SK-N-SH (cell line): ENCODE measurements at regions not wholly inside any gene's neighbourhood (a gene's known extent, or its start where the extent isn't known, plus 50 kb on each side); places are given as distances from the start of the nearest gene placed in this dataset.

Experiments used
- CTCF ChIP-seq: fragments of 200-600 bp; sonication (generic); IDR thresholded peaks from 2 replicates; pipeline ENCODE4 v1.6.1; 2017; ENCODE audit warnings: antibody characterized with exemption, mild to moderate bottlenecking, moderate library complexity
- EP300 ChIP-seq, 2 experiments: IDR thresholded peaks; 2 replicates each; pipeline versions ENCODE4 v1.4.0 to v1.6.1; 2012; ENCODE audit warnings: borderline replicate concordance in 1 of 2, low read depth in 1 of 2, low read length in 1 of 2
- MAX ChIP-seq: IDR thresholded peaks from 2 replicates; pipeline ENCODE4 v1.4.0; 2012; ENCODE audit warnings: low read depth
- POLR2AphosphoS5 ChIP-seq: IDR thresholded peaks from 2 replicates; pipeline ENCODE4 v1.6.1; 2012; ENCODE audit warnings: low read depth, low read length
- REST ChIP-seq: IDR thresholded peaks from 2 replicates; pipeline ENCODE4 v1.6.1; 2012; ENCODE audit warnings: mild to moderate bottlenecking, low read depth, low read length, moderate library complexity
- TCF12 ChIP-seq: IDR thresholded peaks from 2 replicates; pipeline ENCODE4 v1.4.0; 2012
- TEAD4 ChIP-seq: IDR thresholded peaks from 2 replicates; pipeline ENCODE4 v1.4.0; 2012; ENCODE audit warnings: mild to moderate bottlenecking, borderline replicate concordance; ENCODE audit not compliant: insufficient read depth
- ZBTB33 ChIP-seq: IDR thresholded peaks from 2 replicates; pipeline ENCODE4 v1.4.0; 2012; ENCODE audit warnings: low read depth, borderline replicate concordance

- no peak for TF ChIP-seq REST
- no peak for TF ChIP-seq EP300 (IDR thresholded peaks at IDR 0.05; ENCODE audit: borderline replicate concordance in 1 of 2, low read depth in 1 of 2, low read length in 1 of 2)
- no peak for TF ChIP-seq TCF12
- TF ChIP-seq MAX, result no peak
- TF ChIP-seq CTCF, result no peak
- no peak for TF ChIP-seq TEAD4
- TF ChIP-seq ZBTB33, result no peak
- TF ChIP-seq POLR2AphosphoS5, result no peak
These were observed 565.5 kb upstream of the SGCD start for GRCh38 chr5:155761502-155761901.
